Type B pancreatic cell (in vitro differentiated cells): ENCODE measurements at regions not wholly inside any gene's neighbourhood (a gene's known extent, or its start where the extent isn't known, plus 50 kb on each side); places are given as distances from the start of the nearest gene placed in this dataset.
"Not testable (repeated sequence)": the region's sequence is repeated elsewhere in the genome, so short reads cannot be mapped to it uniquely, and the experiment has no call there.

Experiments
- DNase-seq: peaks from one replicate; pipeline ENCODE4 v3.0.0; 2021; ENCODE audit warnings: mixed read lengths; ENCODE audit not compliant: unreplicated experiment; ENCODE audit errors: extremely low spot score
- H3K27ac Mint-ChIP-seq: 2 replicates; pipeline ENCODE4 v1.8.0; 2021; ENCODE audit warnings: mild to moderate bottlenecking, mixed read lengths
- H3K27me3 Mint-ChIP-seq: 2 replicates; pipeline ENCODE4 v1.8.0; 2021; ENCODE audit warnings: mixed read lengths
- H3K36me3 Mint-ChIP-seq: 2 replicates; pipeline ENCODE4 v1.8.0; 2021; ENCODE audit warnings: mixed read lengths
- H3K4me1 Mint-ChIP-seq: one replicate; pipeline ENCODE4 v1.8.0; 2021; ENCODE audit warnings: mixed read lengths; ENCODE audit not compliant: unreplicated experiment
- H3K4me3 Mint-ChIP-seq: 2 replicates; pipeline ENCODE4 v1.8.0; 2021; ENCODE audit warnings: mild to moderate bottlenecking, mixed read lengths
- H3K9me3 Mint-ChIP-seq: 2 replicates; pipeline ENCODE4 v1.8.0; 2021; ENCODE audit warnings: mixed read lengths
- TF ChIP-seq, protein P1 (sequence below): fragments of 200-600 bp; sonication (generic); conservative IDR thresholded peaks from 2 replicates; pipeline ENCODE4 v1.5.0; 2021; ENCODE audit warnings: antibody characterized with exemption, mild to moderate bottlenecking

DNA sequence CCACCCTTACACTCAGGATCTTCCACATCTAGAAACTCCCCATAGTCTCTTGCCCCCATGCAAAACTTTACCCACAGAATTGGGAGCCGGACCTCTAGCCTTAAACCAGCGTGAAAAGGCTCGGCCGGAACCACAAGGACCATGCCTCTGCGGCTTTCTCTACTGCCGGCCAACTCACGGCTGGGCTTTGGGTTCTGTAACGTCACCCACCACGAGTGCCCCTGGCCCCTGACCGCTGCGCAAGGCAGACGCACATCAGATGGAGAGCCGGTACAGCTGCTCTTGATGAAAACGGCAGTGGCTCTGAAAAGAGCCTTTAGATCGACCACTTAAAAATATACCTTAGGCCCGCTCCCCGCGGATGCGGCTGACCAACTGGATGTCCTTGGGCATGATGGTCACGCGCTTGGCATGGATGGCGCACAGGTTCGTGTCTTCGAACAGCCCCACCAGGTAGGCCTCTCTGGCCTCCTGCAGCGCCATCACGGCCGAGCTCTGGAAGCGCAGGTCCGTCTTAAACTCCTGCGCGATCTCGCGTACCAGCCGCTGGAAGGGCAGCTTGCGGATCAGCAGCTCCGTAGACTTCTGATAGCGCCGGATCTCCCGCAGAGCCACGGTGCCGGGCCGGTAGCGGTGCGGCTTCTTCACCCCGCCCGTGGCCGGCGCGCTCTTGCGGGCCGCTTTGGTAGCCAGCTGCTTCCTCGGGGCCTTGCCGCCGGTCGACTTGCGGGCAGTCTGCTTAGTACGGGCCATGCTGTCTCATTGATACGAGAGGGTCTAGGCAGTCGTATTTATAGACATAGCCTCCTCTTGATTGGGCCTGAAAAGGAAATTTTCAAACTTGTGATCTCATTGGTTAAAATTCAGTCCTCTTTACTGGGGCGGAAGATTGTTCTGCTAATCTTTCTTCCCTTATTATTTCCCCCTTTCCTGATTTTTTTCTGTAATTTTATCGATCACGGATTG, 66.3 kb downstream of the FAM72C start:
- not testable (repeated sequence) for H3K9me3 Mint-ChIP-seq, H3K4me3 Mint-ChIP-seq, H3K27ac Mint-ChIP-seq, H3K4me1 Mint-ChIP-seq, H3K27me3 Mint-ChIP-seq, DNase-seq, H3K36me3 Mint-ChIP-seq

DNA sequence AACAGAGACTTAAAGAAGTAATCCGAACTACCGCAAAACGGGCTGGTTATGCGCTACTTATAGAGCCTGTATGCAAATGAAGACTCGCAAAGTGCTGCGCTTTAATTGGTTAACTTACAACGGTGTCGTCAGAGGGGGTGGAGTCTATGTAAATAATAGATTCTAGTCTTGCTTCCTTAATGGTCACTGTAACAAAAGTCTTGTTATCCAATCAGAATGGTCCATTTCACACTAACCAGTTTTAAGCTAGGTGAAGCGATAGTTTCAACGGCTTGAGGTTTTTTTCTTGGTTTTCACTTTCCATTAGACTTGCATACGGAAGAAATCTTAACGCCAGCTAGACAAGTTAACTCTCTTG, 67.2 kb downstream of the FAM72C start:
- H3K27ac Mint-ChIP-seq, H3K4me1 Mint-ChIP-seq, H3K27me3 Mint-ChIP-seq, H3K36me3 Mint-ChIP-seq, DNase-seq, H3K9me3 Mint-ChIP-seq, H3K4me3 Mint-ChIP-seq: not testable (repeated sequence)

DNA sequence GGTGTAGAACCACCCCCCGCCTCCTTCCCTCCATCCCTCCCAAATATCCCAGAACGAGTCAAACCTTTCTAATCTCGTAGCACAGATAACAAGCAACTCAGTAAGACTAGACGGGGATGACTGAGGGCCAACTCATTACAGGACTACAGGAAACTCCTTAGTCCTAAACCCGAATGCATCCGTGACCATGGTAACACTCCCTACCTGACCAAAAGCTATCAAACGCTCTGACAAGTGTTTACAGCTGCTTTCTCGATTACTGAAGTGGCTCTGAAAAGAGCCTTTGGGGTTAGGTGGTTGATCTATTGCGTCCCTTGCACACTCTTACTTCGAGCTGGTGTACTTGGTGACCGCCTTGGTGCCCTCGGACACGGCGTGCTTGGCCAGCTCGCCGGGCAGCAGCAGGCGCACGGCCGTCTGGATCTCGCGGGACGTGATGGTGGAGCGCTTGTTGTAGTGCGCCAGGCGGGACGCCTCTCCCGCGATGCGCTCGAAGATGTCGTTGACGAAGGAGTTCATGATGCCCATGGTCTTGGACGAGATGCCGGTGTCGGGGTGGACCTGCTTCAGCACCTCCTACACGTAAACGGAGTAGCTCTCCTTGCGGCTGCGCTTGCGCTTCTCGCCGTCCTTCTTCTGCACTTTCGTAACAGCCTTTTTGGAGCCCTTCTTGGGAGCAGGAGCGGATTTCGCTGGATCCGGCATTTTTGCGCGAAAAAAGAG, 67.7 kb downstream of the FAM72C start:
- DNase-seq, H3K4me1 Mint-ChIP-seq, H3K27ac Mint-ChIP-seq, H3K27me3 Mint-ChIP-seq, H3K9me3 Mint-ChIP-seq, H3K36me3 Mint-ChIP-seq, H3K4me3 Mint-ChIP-seq: not testable (repeated sequence)

DNA sequence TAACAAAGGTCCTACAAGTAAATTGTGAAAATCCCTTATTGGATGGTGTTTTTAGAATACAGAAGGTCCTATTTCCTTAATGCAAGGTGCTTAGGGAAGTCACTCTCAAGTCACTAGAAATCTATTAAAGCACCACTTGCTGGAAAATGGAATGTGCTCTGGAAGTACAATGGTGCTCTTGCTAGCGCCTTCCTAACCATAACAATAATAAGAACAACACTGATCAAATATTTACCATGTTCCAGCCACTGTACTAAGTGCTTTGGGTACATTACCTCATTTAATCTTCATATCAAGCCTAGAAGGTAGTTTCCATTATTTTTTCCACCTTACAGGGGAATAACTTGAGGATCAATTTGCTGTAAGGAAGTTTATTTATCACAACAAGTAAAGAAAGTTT, 75.4 kb downstream of the FAM72C start:
- H3K36me3 Mint-ChIP-seq, H3K4me3 Mint-ChIP-seq, H3K27ac Mint-ChIP-seq, H3K27me3 Mint-ChIP-seq, DNase-seq, H3K4me1 Mint-ChIP-seq, H3K9me3 Mint-ChIP-seq: not testable (repeated sequence)

DNA sequence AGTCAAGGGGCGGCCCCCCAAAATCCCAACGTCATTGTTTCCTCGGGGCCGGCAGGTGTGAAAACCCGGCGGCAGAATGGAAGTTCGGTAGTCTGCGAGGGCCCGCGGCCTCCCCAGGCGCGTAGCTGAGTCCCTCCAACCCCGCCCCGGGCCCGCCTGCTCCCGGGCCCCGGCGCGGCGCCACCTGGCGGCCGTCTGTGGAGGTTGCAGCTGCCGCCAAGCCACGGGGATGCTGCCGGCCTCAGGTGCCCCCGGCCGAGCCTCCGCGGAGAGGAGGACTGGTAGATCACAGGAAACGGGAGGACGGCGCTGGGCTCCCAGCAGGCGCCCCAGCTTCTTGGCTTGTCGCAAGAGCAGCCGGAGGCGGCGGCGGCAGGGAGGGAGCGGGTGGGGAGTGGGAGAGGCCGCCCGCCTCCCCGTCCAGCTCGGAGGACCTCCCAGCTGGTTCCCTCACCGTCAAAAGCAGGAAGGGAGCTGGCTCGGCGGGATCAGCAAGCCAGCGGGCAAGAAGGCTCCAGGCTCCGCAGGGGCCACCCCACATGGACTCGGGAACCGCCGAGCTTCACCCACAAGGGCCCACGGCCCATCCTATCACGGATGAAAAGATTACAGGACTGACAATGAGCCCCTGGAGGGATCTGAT, 86.7 kb downstream of the FAM72C start:
- H3K27me3 Mint-ChIP-seq, H3K9me3 Mint-ChIP-seq, H3K4me1 Mint-ChIP-seq, H3K27ac Mint-ChIP-seq, H3K4me3 Mint-ChIP-seq, H3K36me3 Mint-ChIP-seq: not testable (repeated sequence)
- peak; percentile 79 for DNase-seq
- TF ChIP-seq, protein P1, sequence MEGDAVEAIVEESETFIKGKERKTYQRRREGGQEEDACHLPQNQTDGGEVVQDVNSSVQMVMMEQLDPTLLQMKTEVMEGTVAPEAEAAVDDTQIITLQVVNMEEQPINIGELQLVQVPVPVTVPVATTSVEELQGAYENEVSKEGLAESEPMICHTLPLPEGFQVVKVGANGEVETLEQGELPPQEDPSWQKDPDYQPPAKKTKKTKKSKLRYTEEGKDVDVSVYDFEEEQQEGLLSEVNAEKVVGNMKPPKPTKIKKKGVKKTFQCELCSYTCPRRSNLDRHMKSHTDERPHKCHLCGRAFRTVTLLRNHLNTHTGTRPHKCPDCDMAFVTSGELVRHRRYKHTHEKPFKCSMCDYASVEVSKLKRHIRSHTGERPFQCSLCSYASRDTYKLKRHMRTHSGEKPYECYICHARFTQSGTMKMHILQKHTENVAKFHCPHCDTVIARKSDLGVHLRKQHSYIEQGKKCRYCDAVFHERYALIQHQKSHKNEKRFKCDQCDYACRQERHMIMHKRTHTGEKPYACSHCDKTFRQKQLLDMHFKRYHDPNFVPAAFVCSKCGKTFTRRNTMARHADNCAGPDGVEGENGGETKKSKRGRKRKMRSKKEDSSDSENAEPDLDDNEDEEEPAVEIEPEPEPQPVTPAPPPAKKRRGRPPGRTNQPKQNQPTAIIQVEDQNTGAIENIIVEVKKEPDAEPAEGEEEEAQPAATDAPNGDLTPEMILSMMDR: peak; percentile 67

DNA sequence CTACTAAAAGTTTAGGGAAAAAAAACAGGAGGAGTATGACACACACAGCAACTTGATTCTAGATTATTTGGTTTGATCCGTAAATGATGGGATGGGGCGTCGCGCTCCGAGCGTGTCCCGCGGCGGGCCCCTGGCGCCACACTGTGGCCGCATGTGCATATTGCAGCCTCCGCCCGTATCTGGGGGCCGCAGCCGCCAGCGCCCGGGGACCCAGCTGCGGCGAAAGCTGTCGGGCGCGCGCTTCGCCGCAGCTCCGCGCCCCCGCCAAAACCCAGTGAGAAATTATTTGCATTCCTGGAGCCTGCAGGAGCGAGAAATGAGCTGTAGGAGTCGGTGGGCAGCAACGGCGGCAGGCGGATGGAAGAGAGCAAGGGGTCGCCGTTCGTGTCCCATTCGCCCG, 87.3 kb downstream of the FAM72C start:
- not testable (repeated sequence) for H3K9me3 Mint-ChIP-seq, H3K4me1 Mint-ChIP-seq, DNase-seq, H3K27ac Mint-ChIP-seq, H3K27me3 Mint-ChIP-seq, H3K36me3 Mint-ChIP-seq
- TF ChIP-seq, protein P1: peak; percentile 60
- peak overlapping the region; percentile 83 for H3K4me3 Mint-ChIP-seq

DNA sequence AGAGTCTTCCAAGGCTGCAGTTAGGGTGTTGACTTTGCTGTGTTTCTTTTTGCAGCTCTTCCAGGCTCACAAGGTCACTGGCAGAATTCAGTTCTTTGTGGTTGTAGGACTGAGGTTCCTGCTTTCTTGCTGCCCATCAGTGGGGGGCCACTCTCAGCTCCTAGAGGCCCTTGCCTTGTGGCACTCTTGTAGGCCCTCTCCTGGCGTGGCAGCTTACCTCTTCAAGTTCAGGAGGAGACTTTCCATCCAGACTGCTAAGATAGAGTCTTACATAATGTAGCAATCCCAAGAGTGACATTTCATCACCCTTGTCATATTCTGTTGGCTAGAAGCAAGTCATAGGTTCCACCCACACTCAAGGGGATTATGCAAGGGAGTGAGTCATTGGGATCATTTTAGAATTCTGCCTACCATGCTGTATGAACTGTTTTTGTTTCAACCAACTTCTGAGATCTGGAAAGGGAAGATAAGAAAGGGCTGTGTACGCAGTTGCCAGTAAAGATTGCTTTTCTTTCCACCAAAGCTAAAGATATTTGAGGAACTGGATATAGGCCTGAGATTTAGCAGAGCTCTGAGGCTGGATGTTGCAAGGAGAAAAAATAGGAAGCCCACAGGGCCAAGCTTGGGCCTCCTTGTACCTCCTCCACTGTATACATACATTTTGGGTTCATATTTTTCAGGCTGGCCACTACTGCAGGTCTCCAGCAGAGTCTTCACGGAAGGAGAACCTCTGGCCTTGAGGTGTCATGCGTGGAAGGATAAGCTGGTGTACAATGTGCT, 91.8 kb downstream of the FAM72C start:
- not testable (repeated sequence) for DNase-seq, H3K36me3 Mint-ChIP-seq, H3K27me3 Mint-ChIP-seq, H3K9me3 Mint-ChIP-seq, H3K4me3 Mint-ChIP-seq, H3K4me1 Mint-ChIP-seq, H3K27ac Mint-ChIP-seq

DNA sequence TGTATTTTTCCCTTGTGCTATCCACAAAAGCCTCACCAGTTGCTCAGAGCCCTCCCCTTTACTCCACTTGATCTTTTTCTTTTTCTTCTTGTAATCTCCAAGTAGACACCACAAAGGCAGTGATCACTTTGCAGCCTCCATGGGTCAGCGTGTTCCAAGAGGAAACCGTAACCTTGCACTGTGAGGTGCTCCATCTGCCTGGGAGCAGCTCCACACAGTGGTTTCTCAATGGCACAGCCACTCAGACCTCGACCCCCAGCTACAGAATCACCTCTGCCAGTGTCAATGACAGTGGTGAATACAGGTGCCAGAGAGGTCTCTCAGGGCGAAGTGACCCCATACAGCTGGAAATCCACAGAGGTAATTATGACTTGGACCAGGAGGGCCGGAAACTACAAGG, 95.8 kb downstream of the FAM72C start:
- H3K27ac Mint-ChIP-seq, H3K27me3 Mint-ChIP-seq, H3K4me3 Mint-ChIP-seq, H3K36me3 Mint-ChIP-seq, DNase-seq, H3K4me1 Mint-ChIP-seq, H3K9me3 Mint-ChIP-seq: not testable (repeated sequence)

DNA sequence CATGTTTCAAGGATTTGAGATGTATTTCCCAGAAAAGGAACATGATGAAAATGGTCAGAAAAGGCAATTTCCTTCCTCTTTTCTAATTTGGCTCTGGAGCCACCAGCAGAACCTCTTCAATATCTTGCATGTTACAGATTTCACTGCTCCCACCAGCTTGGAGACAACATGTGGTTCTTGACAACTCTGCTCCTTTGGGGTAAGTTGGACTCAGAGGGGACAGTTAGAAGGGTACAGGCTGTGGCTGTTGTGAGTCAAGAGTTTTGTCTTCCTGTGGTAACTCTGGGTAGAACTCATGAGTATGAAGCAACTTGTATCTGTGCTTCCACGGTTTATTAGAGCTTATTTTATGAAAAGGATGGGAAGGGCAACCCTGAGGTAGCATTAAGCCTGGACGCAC, 97.2 kb downstream of the FAM72C start:
- not testable (repeated sequence) for H3K4me1 Mint-ChIP-seq, DNase-seq, H3K36me3 Mint-ChIP-seq, H3K9me3 Mint-ChIP-seq, H3K27ac Mint-ChIP-seq, H3K4me3 Mint-ChIP-seq, H3K27me3 Mint-ChIP-seq

DNA sequence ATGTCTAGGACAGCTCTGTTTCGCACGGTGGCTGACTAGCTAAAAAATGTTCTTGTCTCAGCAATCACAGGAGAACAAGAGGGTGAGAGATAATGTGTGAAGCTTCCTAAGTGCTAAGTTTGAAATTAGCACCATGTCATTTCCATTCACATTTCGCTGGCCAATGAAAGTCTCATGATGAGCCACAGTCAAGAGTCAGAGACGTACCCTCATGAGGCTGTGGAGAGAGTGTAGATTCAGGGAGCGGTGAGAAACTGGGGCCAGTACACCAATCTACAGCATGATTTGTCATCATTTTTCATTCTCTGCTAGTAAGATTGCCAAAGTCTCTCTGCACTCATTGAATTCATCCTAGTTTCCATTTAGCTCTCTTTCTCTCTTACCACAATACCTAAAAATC, 98.1 kb downstream of the FAM72C start:
- H3K36me3 Mint-ChIP-seq, H3K9me3 Mint-ChIP-seq, H3K27me3 Mint-ChIP-seq, DNase-seq, H3K4me3 Mint-ChIP-seq, H3K4me1 Mint-ChIP-seq, H3K27ac Mint-ChIP-seq: not testable (repeated sequence)

DNA sequence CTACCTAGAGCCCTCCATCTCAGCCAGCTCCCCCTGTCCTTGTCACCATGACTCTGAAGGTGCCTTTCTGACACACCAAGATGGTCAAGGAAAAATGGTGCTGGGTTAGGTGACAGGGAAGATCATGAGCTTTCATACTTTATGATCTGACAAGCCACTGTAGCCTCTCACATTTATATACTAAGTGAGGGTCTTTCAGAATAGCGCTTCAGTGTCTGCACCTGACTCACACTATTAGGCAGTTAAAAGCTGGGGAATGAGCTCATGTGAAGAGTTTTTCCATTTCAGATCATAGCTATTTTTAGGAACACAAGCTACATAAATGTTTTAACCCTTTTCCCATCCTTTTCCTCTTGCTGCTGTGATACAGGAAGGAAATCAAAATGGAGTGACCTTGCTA, 101.4 kb downstream of the FAM72C start:
- H3K27ac Mint-ChIP-seq, DNase-seq, H3K4me3 Mint-ChIP-seq, H3K9me3 Mint-ChIP-seq, H3K4me1 Mint-ChIP-seq, H3K27me3 Mint-ChIP-seq, H3K36me3 Mint-ChIP-seq: not testable (repeated sequence)
